GM18519 (cell line): ENCODE measurements at regions not wholly inside any gene's neighbourhood (a gene's known extent, or its start where the extent isn't known, plus 50 kb on each side); places are given as distances from the start of the nearest gene placed in this dataset.
"Not testable (repeated sequence)": the region's sequence is repeated elsewhere in the genome, so short reads cannot be mapped to it uniquely, and the experiment has no call there.

ENCODE experiments used
- ATAC-seq: cut with Tn5 transposase; IDR thresholded peaks from one replicate; pipeline ENCODE4 v1.9.1; 2021; ENCODE audit warnings: mild to moderate bottlenecking, moderate library complexity; ENCODE audit not compliant: unreplicated experiment, low FRiP score

DNA sequence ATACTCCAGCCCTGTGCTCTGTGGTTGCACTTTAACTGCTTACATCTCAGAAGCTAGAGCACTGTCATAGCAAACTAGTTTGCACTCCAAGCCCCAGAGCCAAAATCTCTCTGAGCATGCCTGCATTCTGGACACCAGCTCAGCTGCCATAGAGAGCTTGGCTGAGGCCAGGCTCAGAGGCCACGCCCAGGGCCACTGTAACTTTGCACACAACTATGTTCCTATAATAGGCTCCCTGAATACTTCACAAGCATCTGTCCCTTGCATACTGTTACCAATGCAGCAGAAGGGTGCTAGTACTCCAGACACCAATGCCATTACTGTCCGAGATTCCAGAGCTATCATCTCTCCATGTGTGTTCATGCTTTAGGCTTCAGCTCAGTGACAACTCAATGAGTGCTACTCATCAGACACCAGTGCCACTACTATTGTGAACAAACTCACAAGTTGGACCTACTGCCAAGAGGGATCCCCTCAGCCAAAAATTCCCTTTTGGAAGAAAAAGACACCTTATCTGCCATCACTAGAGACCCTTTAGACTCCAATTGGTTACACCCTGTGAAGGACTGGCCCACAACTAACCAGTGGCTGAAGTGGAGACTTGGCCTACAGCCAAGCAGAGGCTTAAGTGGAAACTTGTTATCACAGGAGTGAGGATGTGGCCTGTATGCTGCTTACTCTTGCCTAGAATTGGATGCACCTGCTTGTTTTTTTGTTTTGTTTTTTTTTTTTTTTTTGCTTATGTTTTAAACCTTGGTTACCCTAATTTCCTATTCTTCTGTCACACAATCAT, 211.6 kb upstream of the MAGI2 start:
- no peak for ATAC-seq

GRCh38 chr7:79658304-79658703, 204.8 kb upstream of the MAGI2 start:
- no peak for ATAC-seq

- ATAC-seq = no peak
Observed at GRCh38 chr7:79653136-79653631, 199.7 kb upstream of the MAGI2 start.

- ATAC-seq = no peak
Observed at GRCh38 chr7:79652619-79653018, 199.2 kb upstream of the MAGI2 start.

GRCh38 chr7:79647711-79648110, 194.2 kb upstream of the MAGI2 start:
- ATAC-seq = no peak

DNA sequence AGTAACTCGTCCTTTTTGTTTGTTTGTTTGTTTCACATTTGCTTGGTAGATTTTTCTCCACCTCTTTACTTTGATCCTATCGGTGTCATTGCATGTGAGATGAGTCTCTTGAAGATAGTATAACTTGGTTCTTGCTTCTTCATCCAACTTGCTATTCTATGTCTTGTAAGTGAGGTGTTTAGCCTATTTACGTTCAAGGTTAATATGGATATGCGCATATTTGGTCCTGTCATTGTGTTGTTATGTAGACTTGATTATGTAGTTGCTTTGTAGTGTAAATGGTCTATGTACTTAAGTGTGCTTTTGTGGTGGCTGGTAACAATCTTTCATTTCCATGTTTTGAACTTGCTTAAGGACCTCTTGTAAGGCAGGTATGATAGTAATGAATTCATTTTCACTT, 192.8 kb upstream of the MAGI2 start:
- ATAC-seq = no peak

GRCh38 chr7:79636849-79637248, 183.4 kb upstream of the MAGI2 start:
- ATAC-seq = no peak

GRCh38 chr7:79625921-79626320, 172.5 kb upstream of the MAGI2 start:
- not testable (repeated sequence) for ATAC-seq

DNA sequence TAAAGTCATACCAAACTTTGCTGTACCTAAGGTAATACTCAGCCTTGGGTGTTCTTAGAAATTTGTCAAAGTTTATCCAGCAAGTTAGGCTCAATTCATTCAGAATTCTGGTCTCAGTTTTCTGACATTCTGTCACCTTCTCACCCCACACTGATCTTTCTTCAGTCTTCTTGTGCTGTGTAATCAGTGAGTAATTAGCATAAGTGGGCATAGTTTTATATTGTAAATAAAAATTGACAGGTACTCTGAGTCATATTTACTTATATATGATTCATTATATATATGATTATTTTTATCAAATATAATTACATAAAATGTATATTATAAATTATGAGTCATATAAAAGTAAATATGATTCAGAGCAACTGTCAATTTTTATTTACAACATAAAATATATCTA, 170.9 kb upstream of the MAGI2 start:
- no peak for ATAC-seq

DNA sequence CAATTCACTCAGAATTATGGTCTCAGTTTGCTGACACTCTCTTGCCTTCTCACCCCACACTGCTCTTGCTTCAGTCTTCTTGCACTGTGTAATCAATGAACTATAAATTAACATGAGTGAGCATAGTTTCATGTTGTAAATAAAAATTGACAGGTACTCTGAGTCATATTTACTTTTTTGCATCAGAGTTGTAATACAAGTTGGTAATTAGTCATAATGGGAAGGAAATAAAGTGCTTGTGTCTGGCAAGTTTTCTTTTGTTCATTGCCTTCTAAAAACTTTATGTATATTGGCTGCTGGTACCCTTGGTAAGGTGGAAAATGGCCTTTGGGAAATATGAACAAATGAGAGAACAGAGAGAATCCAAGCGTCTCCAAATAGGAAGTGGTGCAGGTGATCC, 169.3 kb upstream of the MAGI2 start:
- ATAC-seq = no peak

GRCh38 chr7:79620291-79620690, 166.8 kb upstream of the MAGI2 start:
- no peak for ATAC-seq

DNA sequence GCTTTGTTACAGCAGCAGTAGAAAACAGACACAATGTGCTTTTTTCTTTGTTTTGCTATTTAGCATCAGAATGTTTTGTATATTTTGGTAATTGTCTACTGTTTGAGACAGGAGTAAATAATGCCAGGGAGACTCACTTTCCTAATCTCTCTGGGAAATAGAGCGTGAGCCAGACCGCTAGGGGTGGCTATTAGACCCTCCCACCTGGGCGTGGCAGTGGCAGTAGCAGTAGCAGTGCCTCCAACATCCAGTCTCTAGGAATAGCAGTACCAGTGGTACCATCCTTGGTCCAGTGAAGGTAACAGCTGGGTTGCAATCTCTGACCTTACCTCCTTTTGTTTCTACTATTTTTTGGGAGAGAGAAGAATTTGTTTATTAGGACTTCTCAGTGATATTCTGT, 165.7 kb upstream of the MAGI2 start:
- no peak for ATAC-seq

GRCh38 chr7:79615871-79616640, 162.6 kb upstream of the MAGI2 start:
- ATAC-seq = no peak

- no peak for ATAC-seq
Observed at GRCh38 chr7:79615466-79615865, 162.0 kb upstream of the MAGI2 start.

- no peak for ATAC-seq
Observed at GRCh38 chr7:79612903-79613302, 159.4 kb upstream of the MAGI2 start.

GRCh38 chr7:79612022-79612421, 158.6 kb upstream of the MAGI2 start:
- ATAC-seq = no peak

DNA sequence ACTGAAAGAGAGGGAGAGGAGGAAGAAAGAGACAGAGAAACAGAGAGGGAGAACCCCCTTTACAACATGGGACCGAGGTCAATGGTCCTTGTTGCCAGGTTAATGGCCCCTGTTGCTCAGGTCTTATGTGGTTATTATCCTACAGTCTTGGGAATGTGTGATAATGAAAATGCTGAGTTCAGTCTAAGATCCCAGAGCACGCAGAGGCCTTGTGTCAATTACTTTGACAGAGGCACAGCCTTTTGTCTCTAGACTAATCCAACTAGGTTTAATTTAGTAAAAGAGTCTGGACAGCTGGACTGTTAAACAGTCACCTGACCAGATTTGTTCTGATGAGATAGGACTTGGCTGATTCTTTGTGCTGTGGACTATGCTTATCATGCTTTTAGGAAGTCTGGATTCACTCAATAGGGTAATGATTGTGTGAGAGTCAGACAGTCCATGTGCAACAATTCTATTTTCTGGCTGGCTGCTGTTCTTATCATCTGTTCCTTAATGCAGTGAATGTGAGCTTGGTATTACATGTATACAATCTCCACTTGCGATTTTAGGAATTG, 157.4 kb upstream of the MAGI2 start:
- no peak for ATAC-seq

GRCh38 chr7:79610313-79610712, 156.8 kb upstream of the MAGI2 start:
- no peak for ATAC-seq

- no peak for ATAC-seq
Observed at GRCh38 chr7:79608005-79608404, 154.5 kb upstream of the MAGI2 start.

- ATAC-seq = no peak
Observed at GRCh38 chr7:79604841-79605240, 151.4 kb upstream of the MAGI2 start.

DNA sequence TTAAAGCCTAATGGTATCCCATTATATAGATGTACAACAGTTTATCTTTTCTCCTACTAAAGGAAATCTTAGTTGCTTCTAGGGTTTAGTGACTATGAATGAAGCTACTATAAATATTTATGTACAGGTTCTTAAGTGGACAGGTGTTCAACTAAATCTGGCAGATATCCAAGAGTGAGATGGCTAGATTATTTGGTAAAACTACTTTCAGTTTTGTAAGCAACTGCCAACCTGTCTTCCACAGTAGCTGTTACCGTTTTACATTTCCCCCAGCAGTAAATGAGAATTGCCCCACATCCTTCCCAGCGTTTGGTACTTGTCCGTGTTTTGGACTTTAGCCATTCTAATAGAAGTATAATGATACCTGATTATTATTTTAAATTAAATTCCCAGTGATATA, 144.9 kb upstream of the MAGI2 start:
- no peak for ATAC-seq
